ENCODE measurements at regions not wholly inside any gene's neighbourhood (a gene's known extent, or its start where the extent isn't known, plus 50 kb on each side); places are given as distances from the start of the nearest gene placed in this dataset.

DNA sequence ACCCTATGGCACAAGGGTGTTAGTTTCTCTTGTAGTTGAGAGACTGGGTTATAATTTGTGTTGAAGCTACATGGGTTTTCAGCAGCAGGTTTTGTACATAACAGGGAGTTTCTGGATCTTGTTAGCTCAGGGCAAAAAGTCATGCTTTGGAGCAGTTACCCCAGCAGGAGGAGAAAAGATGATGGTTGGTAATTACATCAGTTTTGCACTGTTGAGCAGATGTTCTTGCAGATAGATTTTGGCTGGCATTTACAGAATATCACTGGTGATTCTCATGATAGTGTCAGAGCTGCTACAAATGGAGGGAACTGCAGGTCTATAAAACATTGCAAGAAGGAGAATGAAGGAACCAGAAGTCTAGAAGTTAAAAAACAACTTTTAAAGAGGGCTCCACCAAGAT lies 215.2 kb upstream of the ATP5MC3 start:
- TF ChIP-seq CTCF (conservative IDR thresholded peaks at IDR 0.05; ENCODE audit: low read depth, low read length) (no peak), EZH2 (IDR thresholded peaks at IDR 0.05; ENCODE audit: borderline replicate concordance, low read depth, low read length, poor library complexity, severe bottlenecking) (no peak)

Data from A673 (cell line).